Natural killer cell (primary cell): ENCODE measurements at regions not wholly inside any gene's neighbourhood (a gene's known extent, or its start where the extent isn't known, plus 50 kb on each side); places are given as distances from the start of the nearest gene placed in this dataset.

ENCODE experiments used
- ATAC-seq, 3 donors: fragments of 150-1000 bp in 2 of 3; fragments of 200-7000 bp in 1 of 3; cut with Tn5 transposase; 1 replicate in 1 of 3; 2 replicates in 2 of 3; pipeline ENCODE4 v1.10.0; 2021; ENCODE audit warnings: mild to moderate bottlenecking in 2 of 3, moderate library complexity in 2 of 3
- DNase-seq, 2 donors: peaks; one replicate each; pipeline versions ENCODE4 v3.0.0 to v3.0.0-alpha.2; 2013 to 2021; ENCODE audit warnings: mixed read lengths in 1 of 2
- H3K27ac ChIP-seq: one replicate; pipeline ENCODE4 v1.5.1; 2013; ENCODE audit warnings: mild to moderate bottlenecking, low read length
- H3K27me3 ChIP-seq: one replicate; pipeline ENCODE4 v1.6.1; 2013; ENCODE audit warnings: low read length; ENCODE audit not compliant: control insufficient read depth, insufficient read depth
- H3K36me3 ChIP-seq: one replicate; pipeline ENCODE4 v1.6.1; 2013; ENCODE audit warnings: low read length; ENCODE audit not compliant: control insufficient read depth, insufficient read depth
- H3K4me1 ChIP-seq: one replicate; pipeline ENCODE4 v1.6.1; 2013; ENCODE audit warnings: low read length; ENCODE audit not compliant: control insufficient read depth, insufficient read depth
- H3K4me3 ChIP-seq: one replicate; pipeline ENCODE4 v1.5.1; 2013; ENCODE audit warnings: low read length
- H3K9me3 ChIP-seq: one replicate; pipeline ENCODE4 v1.6.1; 2013; ENCODE audit warnings: low read length; ENCODE audit not compliant: control insufficient read depth, insufficient read depth
- H3K27ac Mint-ChIP-seq, 2 donors: one replicate each; pipeline ENCODE4 v1.8.0; 2022; ENCODE audit warnings: mild to moderate bottlenecking in 2 of 2, mixed read lengths in 2 of 2, moderate library complexity in 1 of 2
- H3K27me3 Mint-ChIP-seq, 2 donors: one replicate each; pipeline ENCODE4 v1.8.0; 2022; ENCODE audit warnings: low read depth in 2 of 2, mixed read lengths in 2 of 2
- H3K36me3 Mint-ChIP-seq: one replicate; pipeline ENCODE4 v1.8.0; 2022; ENCODE audit warnings: mixed read lengths
- H3K4me1 Mint-ChIP-seq, 2 donors: one replicate each; pipeline ENCODE4 v1.8.0; 2022; ENCODE audit warnings: mixed read lengths in 2 of 2
- H3K4me3 Mint-ChIP-seq: one replicate; pipeline ENCODE4 v1.8.0; 2022; ENCODE audit warnings: mild to moderate bottlenecking, moderate library complexity, mixed read lengths
- H3K9me3 Mint-ChIP-seq, 2 donors: one replicate each; pipeline ENCODE4 v1.8.0; 2022; ENCODE audit warnings: mixed read lengths in 2 of 2
- WGBS: methylation state at CpG from one replicate; pipeline ENCODE4 v1.1.7; 2013; ENCODE audit warnings: missing lambda C conversion rate; ENCODE audit not compliant: insufficient coverage; 5-methylcytosine and 5-hydroxymethylcytosine counted together
- intact Hi-C: fragments of 100-400 bp; cut with micrococcal nuclease; formaldehyde crosslinking; loops from one replicate; pipeline ENCODE4 v1.14.2; 2022
- TF ChIP-seq, protein P1 (sequence below): fragments of 200-600 bp; IDR thresholded peaks from one replicate; pipeline ENCODE4 v1.8.0; 2022; ENCODE audit warnings: antibody characterized with exemption

DNA sequence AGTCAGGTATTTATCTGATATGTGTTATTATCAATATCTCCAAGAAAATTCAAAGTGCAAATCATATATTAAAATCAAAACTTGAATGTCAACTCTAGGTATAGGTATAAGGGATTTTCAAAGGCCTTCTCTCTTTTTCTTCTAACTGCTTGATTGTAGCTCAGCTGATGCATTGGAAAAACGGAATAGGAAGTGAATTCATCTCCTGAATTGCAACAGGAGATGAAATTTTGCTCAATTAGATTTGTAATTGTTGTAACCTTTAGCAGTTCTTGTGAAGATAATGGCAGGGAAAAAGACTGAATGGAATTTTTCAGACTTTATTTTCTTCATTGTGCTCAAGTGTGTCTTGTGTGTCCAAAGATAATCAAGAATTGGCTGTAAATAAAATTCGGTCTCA is 190.2 kb upstream of the KCNJ16 start:
- Mint-ChIP-seq H3K27ac (no peak overlapping the region), H3K27me3 (no peaks in the 10 kb centered on the region), H3K9me3 (peaks cover 2 to 3% of the 10 kb centered on the region in 2 donors), H3K4me3 (no peak overlapping the region), H3K36me3 (no peaks in the 10 kb centered on the region), H3K4me1 (no peaks in the 10 kb centered on the region)
- 93% methylated on average over 2 of the region's 2 CpGs for WGBS
- TF ChIP-seq, protein P1, sequence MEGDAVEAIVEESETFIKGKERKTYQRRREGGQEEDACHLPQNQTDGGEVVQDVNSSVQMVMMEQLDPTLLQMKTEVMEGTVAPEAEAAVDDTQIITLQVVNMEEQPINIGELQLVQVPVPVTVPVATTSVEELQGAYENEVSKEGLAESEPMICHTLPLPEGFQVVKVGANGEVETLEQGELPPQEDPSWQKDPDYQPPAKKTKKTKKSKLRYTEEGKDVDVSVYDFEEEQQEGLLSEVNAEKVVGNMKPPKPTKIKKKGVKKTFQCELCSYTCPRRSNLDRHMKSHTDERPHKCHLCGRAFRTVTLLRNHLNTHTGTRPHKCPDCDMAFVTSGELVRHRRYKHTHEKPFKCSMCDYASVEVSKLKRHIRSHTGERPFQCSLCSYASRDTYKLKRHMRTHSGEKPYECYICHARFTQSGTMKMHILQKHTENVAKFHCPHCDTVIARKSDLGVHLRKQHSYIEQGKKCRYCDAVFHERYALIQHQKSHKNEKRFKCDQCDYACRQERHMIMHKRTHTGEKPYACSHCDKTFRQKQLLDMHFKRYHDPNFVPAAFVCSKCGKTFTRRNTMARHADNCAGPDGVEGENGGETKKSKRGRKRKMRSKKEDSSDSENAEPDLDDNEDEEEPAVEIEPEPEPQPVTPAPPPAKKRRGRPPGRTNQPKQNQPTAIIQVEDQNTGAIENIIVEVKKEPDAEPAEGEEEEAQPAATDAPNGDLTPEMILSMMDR = no peak
- no peak overlapping the region for H3K4me3 ChIP-seq
- no peak for ATAC-seq
- no peak overlapping the region for H3K27ac ChIP-seq
- no peaks in the 10 kb centered on the region for H3K4me1 ChIP-seq
- intact Hi-C loops = no loop called here
- no peak for DNase-seq
- no peaks in the 10 kb centered on the region for H3K27me3 ChIP-seq
- no peaks in the 10 kb centered on the region for H3K9me3 ChIP-seq
- H3K36me3 ChIP-seq = no peaks in the 10 kb centered on the region

DNA sequence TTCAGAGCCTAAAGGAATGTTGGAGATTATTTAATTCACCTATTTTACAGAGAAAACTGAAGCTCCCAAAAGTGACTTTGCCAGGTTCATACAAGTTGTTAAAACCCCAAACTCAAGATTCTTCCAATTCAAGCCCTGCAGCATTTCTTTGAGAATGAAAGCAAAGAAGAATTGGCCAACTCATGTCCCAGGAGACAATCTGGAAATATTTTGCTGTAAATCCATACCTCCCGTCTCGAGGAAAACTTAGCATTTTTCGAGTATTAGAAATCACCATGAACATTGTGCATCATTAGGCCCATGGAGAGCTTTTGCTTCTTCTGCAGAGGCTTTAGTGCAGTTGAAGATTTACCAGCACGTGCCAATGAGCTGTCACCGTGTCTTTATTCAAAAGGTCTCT is 176.4 kb upstream of the KCNJ16 start:
- H3K27me3 ChIP-seq = no peaks in the 10 kb centered on the region
- TF ChIP-seq, protein P1 = no peak
- no peak for ATAC-seq
- H3K9me3 ChIP-seq = no peaks in the 10 kb centered on the region
- DNase-seq = no peak
- H3K36me3 Mint-ChIP-seq = no peaks in the 10 kb centered on the region
- H3K9me3 Mint-ChIP-seq = peaks cover 3% of the 10 kb centered on the region in 2 donors
- 94% methylated on average over 5 of the region's 5 CpGs for WGBS
- intact Hi-C loops = no loop called here
- no peaks in the 10 kb centered on the region for H3K27me3 Mint-ChIP-seq
- no peak overlapping the region for H3K27ac Mint-ChIP-seq
- H3K36me3 ChIP-seq = no peaks in the 10 kb centered on the region
- H3K27ac ChIP-seq = no peak overlapping the region
- H3K4me1 Mint-ChIP-seq = no peaks in the 10 kb centered on the region
- H3K4me3 ChIP-seq = no peak overlapping the region
- no peak overlapping the region for H3K4me3 Mint-ChIP-seq
- no peaks in the 10 kb centered on the region for H3K4me1 ChIP-seq

DNA sequence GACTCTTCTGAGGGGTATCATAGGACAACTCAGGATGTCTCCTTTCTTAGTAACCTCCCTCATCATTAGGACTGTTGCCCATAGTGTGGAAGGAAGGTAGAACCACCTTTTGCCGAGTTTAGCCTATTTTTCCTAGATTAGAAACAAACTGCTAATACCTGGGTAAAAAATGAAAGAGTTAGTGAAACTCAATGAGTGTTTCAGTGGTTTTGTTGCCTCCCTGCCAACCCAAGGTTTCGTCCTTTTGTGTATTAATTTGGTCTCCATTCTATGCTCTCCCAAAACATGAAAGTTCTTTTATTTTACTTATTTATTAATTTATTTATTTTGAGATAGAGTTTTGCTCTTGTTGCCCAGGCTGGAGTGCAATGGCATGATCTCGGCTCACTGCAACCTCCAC is 174.9 kb upstream of the KCNJ16 start:
- no peak overlapping the region for H3K27ac ChIP-seq
- no peak overlapping the region for H3K4me3 Mint-ChIP-seq
- DNase-seq (no peak), ATAC-seq (no peak)
- H3K4me1 Mint-ChIP-seq = no peaks in the 10 kb centered on the region
- TF ChIP-seq, protein P1 = no peak
- H3K27me3 ChIP-seq = no peaks in the 10 kb centered on the region
- no peaks in the 10 kb centered on the region for H3K36me3 ChIP-seq
- 100% methylated on average over 1 of the region's 3 CpGs for WGBS
- H3K9me3 ChIP-seq = no peaks in the 10 kb centered on the region
- no peak overlapping the region for H3K4me3 ChIP-seq
- H3K36me3 Mint-ChIP-seq = no peaks in the 10 kb centered on the region
- intact Hi-C loops = no loop called here
- H3K4me1 ChIP-seq = no peaks in the 10 kb centered on the region
- no peaks in the 10 kb centered on the region for H3K27me3 Mint-ChIP-seq
- H3K9me3 Mint-ChIP-seq = peaks cover 3 to 5% of the 10 kb centered on the region in 2 donors
- no peak overlapping the region for H3K27ac Mint-ChIP-seq

DNA sequence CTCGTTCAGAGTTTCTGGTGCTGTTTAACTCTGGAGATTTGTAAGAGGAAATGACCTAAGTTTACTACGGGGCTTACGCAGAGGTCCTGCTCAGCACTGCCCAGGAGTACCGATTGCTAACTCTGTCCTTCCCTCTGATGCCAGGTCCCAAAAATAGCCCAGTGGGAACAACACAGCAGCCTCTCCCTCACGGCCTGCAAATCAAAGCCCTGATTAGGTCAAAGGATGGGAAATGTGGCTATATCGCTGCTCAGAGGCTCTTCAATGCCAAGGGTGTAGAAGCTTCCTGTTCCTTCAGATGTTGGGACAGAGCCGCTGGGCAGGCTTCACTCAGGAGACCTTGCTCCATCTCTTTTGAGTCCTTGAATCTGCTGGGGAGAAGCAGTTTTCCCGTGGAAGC is 174.2 kb upstream of the KCNJ16 start:
- Histone ChIP-seq H3K9me3 (no peaks in the 10 kb centered on the region), H3K27ac (no peak overlapping the region), H3K27me3 (no peaks in the 10 kb centered on the region), H3K4me3 (no peak overlapping the region), H3K36me3 (no peaks in the 10 kb centered on the region), H3K4me1 (no peaks in the 10 kb centered on the region)
- no peaks in the 10 kb centered on the region for H3K4me1 Mint-ChIP-seq
- no peaks in the 10 kb centered on the region for H3K36me3 Mint-ChIP-seq
- H3K4me3 Mint-ChIP-seq = no peak overlapping the region
- 87% methylated on average over 8 of the region's 8 CpGs for WGBS
- TF ChIP-seq, protein P1 = no peak
- H3K27ac Mint-ChIP-seq = no peak overlapping the region
- ATAC-seq (no peak), DNase-seq (no peak)
- intact Hi-C loops = no loop called here
- H3K9me3 Mint-ChIP-seq = peaks cover 3 to 5% of the 10 kb centered on the region in 2 donors
- no peaks in the 10 kb centered on the region for H3K27me3 Mint-ChIP-seq
